PFSK-1 (cell line): ENCODE measurements at regions not wholly inside any gene's neighbourhood (a gene's known extent, or its start where the extent isn't known, plus 50 kb on each side); places are given as distances from the start of the nearest gene placed in this dataset.

Experiments used
- FOXP2 ChIP-seq: optimal IDR thresholded peaks from 2 replicates; pipeline ENCODE3; 2011; ENCODE audit warnings: borderline replicate concordance, control low read depth, inconsistent platforms; ENCODE audit not compliant: insufficient read depth; ENCODE audit errors: extremely low read length, extremely low read depth
- POLR2AphosphoS5 ChIP-seq: IDR thresholded peaks from 2 replicates; pipeline ENCODE4 v1.6.1; 2012; ENCODE audit warnings: low read depth, mild to moderate bottlenecking, control low read depth, low read length, moderate library complexity
- REST ChIP-seq, 2 experiments: IDR thresholded peaks; 2 replicates each; pipeline versions ENCODE4 v1.6.1 to v1.8.0; 2011 to 2012; ENCODE audit warnings: low read depth in 2 of 2, low read length in 2 of 2, control low read depth in 1 of 2, inconsistent platforms in 1 of 2, mild to moderate bottlenecking in 1 of 2, moderate library complexity in 1 of 2; ENCODE audit not compliant: insufficient read depth in 1 of 2
- SIN3A ChIP-seq: IDR thresholded peaks from 2 replicates; pipeline ENCODE4 v1.6.1; 2012; ENCODE audit warnings: mild to moderate bottlenecking, low read length, moderate library complexity, borderline replicate concordance; ENCODE audit not compliant: insufficient read depth
- TAF1 ChIP-seq: IDR thresholded peaks from 2 replicates; pipeline ENCODE4 v1.6.1; 2012; ENCODE audit warnings: low read length, control low read depth, borderline replicate concordance; ENCODE audit not compliant: insufficient read depth

GRCh38 chr7:156236181-156236889 is 404.2 kb upstream of the RNF32 start:
- TF ChIP-seq FOXP2 (no peak), SIN3A (no peak), REST (IDR thresholded peaks at IDR 0.05; ENCODE audit: insufficient read depth in 1 of 2, low read depth in 2 of 2, low read length in 2 of 2) (no peak), POLR2AphosphoS5 (no peak)

- no peak for TF ChIP-seq POLR2AphosphoS5
- TF ChIP-seq REST (IDR thresholded peaks at IDR 0.05; ENCODE audit: insufficient read depth in 1 of 2, low read depth in 2 of 2, low read length in 2 of 2): no peak
- TF ChIP-seq SIN3A: no peak
- TF ChIP-seq TAF1: no peak
- TF ChIP-seq FOXP2: no peak
Measured at GRCh38 chr7:156234666-156235494, 405.7 kb upstream of the RNF32 start.

GRCh38 chr7:156234192-156234591 is 406.4 kb upstream of the RNF32 start:
- TF ChIP-seq POLR2AphosphoS5 (no peak), REST (IDR thresholded peaks at IDR 0.05; ENCODE audit: insufficient read depth in 1 of 2, low read depth in 2 of 2, low read length in 2 of 2) (no peak)

- TF ChIP-seq REST (IDR thresholded peaks at IDR 0.05; ENCODE audit: insufficient read depth in 1 of 2, low read depth in 2 of 2, low read length in 2 of 2) (no peak), FOXP2 (no peak), POLR2AphosphoS5 (no peak), TAF1 (no peak), SIN3A (no peak)
Measured at GRCh38 chr7:156232931-156233705, 407.5 kb upstream of the RNF32 start.
